NCI-H2081 (cell line): ENCODE measurements at regions not wholly inside any gene's neighbourhood (a gene's known extent, or its start where the extent isn't known, plus 50 kb on each side); places are given as distances from the start of the nearest gene placed in this dataset.

Experiments
- DNase-seq, 2 experiments: peaks; one replicate each; lab custom pipeline; 2025; lab: John Stamatoyannopoulos, UW

DNA sequence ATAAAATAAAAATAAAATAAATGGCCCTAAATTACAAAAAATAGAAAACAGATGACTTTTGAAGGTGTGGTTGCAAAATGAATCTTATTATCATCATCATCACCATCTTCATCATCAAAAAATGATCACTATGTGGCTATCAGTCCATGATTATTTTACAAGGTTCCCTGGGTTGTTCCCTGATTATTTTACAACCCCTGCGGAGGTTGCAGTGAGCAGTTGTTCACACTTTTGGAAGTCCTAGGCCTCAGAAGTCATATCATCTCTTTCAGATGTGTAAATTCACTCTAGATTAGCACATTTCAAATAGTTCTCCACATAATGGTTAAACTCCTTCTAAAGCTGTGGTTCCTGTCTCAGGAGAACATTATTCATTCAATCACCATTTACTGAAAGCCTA, 57.4 kb upstream of the NR5A2 start:
- DNase-seq: no peak

DNA sequence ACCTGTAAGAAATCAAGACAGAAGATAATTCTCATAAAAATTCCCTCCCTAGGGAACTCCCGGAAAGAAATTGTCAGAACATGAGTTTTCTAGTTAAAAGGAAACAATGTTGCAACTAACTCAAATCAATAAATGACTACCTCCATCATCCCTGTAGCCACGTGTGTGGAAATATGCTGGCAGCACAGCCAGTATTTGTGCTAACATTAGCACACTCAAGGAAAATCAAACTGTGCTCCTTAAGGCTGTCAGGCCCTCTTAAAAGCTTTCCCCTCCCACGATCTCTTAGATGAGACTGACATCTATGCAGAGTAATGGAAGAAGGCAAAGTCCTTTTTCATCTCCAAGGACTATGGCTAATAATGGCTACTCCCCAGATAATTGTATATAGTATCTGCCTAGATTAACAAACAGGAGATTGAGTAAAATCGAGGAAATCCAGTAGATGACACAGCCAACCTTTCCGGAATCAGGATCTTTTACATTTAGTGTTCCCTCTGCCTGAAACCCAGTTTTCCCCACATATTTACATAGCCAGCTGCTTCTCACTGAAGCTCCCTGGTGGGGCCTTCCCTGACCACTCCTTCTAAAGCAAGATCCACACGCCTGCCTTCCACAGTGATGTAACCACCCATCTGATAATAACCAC, 50.9 kb upstream of the NR5A2 start:
- DNase-seq: no peak
